BJ (cell line): ENCODE measurements at regions not wholly inside any gene's neighbourhood (a gene's known extent, or its start where the extent isn't known, plus 50 kb on each side); places are given as distances from the start of the nearest gene placed in this dataset.

Experiments used
- CTCF ChIA-PET: fragments of 350-600 bp; formaldehyde crosslinking; extraction: SDS; loops from one replicate; lab custom pipeline; 2021; ENCODE audit warnings: antibody characterized with exemption, inconsistent platforms; lab: Yijun Ruan, JAX
- POLR2A ChIA-PET: fragments of 300-600 bp; sonication (Branson Sonifier 250); formaldehyde crosslinking; extraction: SDS; loops from one replicate; lab custom pipeline; 2021; ENCODE audit warnings: antibody characterized with exemption; lab: Charles Lee
- DNase-seq: peaks from one replicate; pipeline ENCODE4 v3.0.0-alpha.2; 2011; ENCODE audit warnings: low read depth
- H3K27me3 ChIP-seq: 2 replicates; pipeline ENCODE4 v1.6.0; 2011; ENCODE audit warnings: low read length; ENCODE audit not compliant: control insufficient read depth, insufficient read depth
- H3K36me3 ChIP-seq: 2 replicates; pipeline ENCODE4 v1.5.1; 2011; ENCODE audit warnings: low read length; ENCODE audit not compliant: control insufficient read depth, insufficient read depth
- H3K4me3 ChIP-seq: 2 replicates; pipeline ENCODE4 v1.5.1; 2011; ENCODE audit warnings: low read depth, mild to moderate bottlenecking, control low read depth, low read length
- TF ChIP-seq, protein P1 (sequence below): IDR thresholded peaks from 2 replicates; pipeline ENCODE4 v1.5.1; 2011; ENCODE audit warnings: low read depth, mild to moderate bottlenecking, control low read depth, inconsistent platforms, low read length, moderate library complexity; ENCODE audit not compliant: insufficient read depth

DNA sequence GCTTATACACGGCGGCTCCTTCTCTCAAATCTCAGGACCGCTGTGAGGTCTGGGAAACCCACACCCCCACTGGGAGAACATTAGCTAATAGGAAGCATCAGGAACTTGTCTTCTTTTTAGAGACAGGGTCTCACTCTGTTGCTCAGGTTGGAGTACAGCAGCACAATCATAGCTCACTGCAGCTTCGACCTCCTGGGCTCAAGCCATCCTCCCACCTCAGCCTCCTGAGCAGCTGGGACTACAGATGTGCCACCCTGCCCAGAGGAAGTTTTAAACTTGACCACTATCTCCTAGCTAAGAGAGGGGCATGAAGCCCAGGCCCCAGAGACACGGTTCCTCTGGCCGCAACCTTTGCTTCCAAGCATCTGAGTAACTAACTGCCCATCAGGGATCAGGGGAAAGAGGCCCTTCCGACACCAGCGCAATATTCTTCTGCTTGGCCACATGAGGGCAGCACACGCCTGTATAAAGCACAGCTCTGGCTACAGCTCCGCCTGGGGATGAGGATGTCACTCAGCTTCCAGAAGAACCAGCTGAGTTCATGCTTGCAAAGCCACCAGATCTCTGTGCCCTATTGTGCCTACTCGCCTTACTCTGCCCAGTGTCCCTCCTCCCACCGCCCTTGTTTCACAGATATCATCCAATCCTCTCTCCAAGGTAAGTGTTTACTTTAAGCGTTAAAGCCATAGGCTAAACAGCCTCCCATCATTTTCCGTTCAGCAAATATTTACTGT is 57.6 kb upstream of the SLC6A11 start:
- ChIA-PET CTCF (interaction anchor here (0.6 to 6.9 kb wide), 12 partner anchors 9 to 824 kb away, joined by 3 to 84 read pairs (median 4); no protein-coding TSS in a partner anchor), POLR2A (interaction anchor here (0.6 kb wide), 1 partner anchor 240 kb away, joined by 3 read pairs; no protein-coding TSS in a partner anchor)
- no peaks in the 10 kb centered on the region for H3K36me3 ChIP-seq
- no peaks in the 10 kb centered on the region for H3K27me3 ChIP-seq
- TF ChIP-seq, protein P1, sequence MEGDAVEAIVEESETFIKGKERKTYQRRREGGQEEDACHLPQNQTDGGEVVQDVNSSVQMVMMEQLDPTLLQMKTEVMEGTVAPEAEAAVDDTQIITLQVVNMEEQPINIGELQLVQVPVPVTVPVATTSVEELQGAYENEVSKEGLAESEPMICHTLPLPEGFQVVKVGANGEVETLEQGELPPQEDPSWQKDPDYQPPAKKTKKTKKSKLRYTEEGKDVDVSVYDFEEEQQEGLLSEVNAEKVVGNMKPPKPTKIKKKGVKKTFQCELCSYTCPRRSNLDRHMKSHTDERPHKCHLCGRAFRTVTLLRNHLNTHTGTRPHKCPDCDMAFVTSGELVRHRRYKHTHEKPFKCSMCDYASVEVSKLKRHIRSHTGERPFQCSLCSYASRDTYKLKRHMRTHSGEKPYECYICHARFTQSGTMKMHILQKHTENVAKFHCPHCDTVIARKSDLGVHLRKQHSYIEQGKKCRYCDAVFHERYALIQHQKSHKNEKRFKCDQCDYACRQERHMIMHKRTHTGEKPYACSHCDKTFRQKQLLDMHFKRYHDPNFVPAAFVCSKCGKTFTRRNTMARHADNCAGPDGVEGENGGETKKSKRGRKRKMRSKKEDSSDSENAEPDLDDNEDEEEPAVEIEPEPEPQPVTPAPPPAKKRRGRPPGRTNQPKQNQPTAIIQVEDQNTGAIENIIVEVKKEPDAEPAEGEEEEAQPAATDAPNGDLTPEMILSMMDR = peak; percentile 80
- no peak for DNase-seq
- H3K4me3 ChIP-seq = no peak overlapping the region

DNA sequence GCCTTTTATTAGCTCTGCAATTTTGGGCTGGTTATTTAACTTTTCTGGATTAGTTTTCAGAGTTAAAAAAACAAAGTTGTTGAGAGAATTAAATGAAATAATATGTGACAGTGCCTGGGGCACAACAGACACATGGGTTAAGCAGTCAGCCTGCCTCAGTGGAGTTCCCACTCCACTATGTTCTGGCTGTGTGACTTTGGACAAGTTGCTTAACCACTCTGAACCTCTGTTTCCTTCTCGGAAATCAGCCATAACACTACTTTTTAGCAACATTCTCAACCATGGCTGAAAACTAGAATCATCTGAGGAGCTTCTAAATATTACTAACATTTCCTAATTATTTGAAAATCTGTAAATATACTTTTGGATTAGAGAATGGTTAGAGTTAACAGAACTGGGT is 56.5 kb upstream of the SLC6A11 start:
- TF ChIP-seq, protein P1 = no peak
- CTCF ChIA-PET = interaction anchor here (1.6 to 6.9 kb wide), 5 partner anchors 9 to 300 kb away, joined by 3 to 84 read pairs (median 20); no protein-coding TSS in a partner anchor

DNA sequence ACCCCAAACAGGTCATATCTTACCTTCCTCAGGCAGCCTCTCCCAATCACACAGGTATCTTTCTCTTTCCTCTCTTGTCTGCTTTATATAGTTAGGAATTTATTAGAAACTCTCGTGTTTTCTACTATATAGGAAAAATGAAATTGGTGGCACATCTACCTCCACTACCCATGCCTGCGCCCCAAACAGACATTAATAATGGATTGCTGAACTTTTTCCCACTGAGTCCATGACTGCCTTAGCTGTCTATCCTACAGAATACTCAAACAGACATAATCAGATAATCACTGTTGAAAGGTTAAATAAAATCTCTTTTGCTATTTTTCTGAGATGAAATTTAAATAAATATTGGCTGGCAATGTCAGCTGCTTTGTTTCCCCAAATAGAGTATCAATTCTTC is 55.8 kb upstream of the SLC6A11 start:
- H3K36me3 ChIP-seq = no peaks in the 10 kb centered on the region
- ChIA-PET POLR2A (no interaction called here), CTCF (interaction anchor here (0.6 to 6.9 kb wide), 5 partner anchors 11 to 392 kb away, joined by 3 to 84 read pairs (median 20); no protein-coding TSS in a partner anchor)
- TF ChIP-seq, protein P1 = no peak
- no peaks in the 10 kb centered on the region for H3K27me3 ChIP-seq
- H3K4me3 ChIP-seq = no peak overlapping the region
- no peak for DNase-seq

More for the DNA sequence above, 56.5 kb upstream of the SLC6A11 start:
- POLR2A ChIA-PET = no interaction called here
- no peaks in the 10 kb centered on the region for H3K27me3 ChIP-seq
- H3K4me3 ChIP-seq = no peak overlapping the region
- no peak for DNase-seq
- no peaks in the 10 kb centered on the region for H3K36me3 ChIP-seq

DNA sequence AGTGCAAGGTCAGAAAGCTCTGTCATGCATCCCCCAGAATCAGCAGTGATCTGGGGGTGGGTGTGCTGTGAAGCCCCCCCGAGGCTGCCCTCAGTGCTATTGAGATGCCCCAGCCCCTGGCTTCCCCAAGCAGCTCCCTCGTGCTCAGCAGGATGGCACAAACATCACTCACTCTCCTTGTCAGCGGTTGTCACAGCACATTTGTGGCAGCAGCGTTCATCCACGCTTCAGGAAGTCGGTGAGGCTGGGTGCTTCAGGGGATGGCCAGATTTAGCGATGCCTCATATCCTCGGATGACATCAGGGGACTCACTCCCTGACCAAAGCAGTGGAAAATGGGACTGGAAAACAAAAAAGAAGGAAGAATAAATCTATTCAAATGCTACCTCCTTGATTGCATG is 54.4 kb upstream of the SLC6A11 start:
- H3K36me3 ChIP-seq = no peaks in the 10 kb centered on the region
- TF ChIP-seq, protein P1 = no peak
- no peaks in the 10 kb centered on the region for H3K27me3 ChIP-seq
- ChIA-PET POLR2A (no interaction called here), CTCF (interaction anchor here (0.9 to 6.9 kb wide), 2 partner anchors 21 to 298 kb away, joined by 3 to 84 read pairs; no protein-coding TSS in a partner anchor)
- no peak overlapping the region for H3K4me3 ChIP-seq
- DNase-seq = no peak

DNA sequence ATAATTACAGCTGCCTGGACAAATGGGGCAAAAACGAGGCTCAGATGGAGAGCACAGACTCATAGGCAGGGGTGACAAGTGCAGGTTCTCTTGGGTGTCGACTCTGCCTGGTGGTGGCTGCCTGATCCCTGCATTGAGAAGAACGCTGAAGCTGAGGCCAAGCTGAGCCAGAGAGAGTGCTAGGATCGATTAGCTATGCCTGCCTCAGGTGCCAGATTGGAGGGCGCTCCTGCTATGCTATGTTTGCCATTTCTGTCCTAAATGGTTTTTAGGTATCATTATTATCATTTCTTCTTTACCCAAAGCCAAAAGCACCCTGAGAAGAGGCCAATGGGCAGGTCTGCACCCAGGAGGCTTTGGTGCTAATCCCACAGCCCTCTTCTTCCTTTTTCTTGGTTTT is 53.9 kb upstream of the SLC6A11 start:
- no peak for DNase-seq
- H3K36me3 ChIP-seq = no peaks in the 10 kb centered on the region
- H3K4me3 ChIP-seq = no peak overlapping the region
- H3K27me3 ChIP-seq = no peaks in the 10 kb centered on the region
- POLR2A ChIA-PET = no interaction called here
- TF ChIP-seq, protein P1 = no peak
- CTCF ChIA-PET = interaction anchor here (0.9 kb wide), 1 partner anchor 21 kb away, joined by 3 read pairs; no protein-coding TSS in a partner anchor
